GM11168 (cell line): ENCODE measurements at regions not wholly inside any gene's neighbourhood (a gene's known extent, or its start where the extent isn't known, plus 50 kb on each side); places are given as distances from the start of the nearest gene placed in this dataset.
"Not testable (repeated sequence)": the region's sequence is repeated elsewhere in the genome, so short reads cannot be mapped to it uniquely, and the experiment has no call there.

Experiments
- in situ Hi-C: fragments of 300-500 bp; cut with MboI; formaldehyde crosslinking; loops from one replicate; pipeline ENCODE4 v1.12.0; 2022; ENCODE audit warnings: low sequenced_read_pairs; ENCODE audit not compliant: unreplicated experiment

DNA sequence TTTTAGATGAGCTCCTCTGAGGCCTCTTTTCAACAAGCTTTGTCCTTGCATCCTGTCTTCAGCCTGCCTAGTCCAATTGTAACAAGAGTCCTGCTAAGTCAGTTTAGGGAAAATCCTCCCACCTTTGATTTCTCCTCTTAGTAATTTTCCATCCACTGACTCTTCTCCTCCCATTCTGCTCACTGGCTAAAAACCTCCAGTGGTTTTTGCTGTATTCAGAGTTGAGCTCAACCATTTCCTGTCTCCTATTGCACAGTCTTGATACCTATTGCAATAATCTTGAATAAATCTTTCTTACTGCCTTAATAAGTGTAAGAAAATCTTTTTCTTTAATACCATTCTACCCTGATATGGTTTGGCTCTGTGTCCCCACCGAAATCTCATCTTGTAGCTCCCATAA lies 117.8 kb upstream of the ENPP6 start:
- in situ Hi-C loops, result no loop called here

DNA sequence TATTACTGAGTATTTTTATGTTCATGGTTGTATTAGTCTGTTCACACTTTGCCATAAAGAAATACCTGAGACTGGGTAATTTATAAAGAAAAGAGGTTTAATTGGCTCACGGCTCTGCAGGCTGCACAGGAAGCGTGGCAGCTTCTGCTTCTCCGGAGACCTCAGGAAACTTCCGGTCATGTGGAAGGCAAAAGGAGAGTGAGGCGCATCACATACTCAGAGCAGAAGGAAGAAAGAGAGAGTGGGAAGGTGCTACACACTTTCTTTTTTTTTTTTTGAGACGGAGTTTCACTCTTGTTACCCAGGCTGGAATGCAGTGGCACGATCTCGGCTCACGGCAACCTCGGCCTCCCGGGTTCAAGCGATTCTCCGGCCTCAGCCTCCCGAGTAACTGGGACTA lies 115.8 kb upstream of the ENPP6 start:
- in situ Hi-C loops, result not testable (repeated sequence)

DNA sequence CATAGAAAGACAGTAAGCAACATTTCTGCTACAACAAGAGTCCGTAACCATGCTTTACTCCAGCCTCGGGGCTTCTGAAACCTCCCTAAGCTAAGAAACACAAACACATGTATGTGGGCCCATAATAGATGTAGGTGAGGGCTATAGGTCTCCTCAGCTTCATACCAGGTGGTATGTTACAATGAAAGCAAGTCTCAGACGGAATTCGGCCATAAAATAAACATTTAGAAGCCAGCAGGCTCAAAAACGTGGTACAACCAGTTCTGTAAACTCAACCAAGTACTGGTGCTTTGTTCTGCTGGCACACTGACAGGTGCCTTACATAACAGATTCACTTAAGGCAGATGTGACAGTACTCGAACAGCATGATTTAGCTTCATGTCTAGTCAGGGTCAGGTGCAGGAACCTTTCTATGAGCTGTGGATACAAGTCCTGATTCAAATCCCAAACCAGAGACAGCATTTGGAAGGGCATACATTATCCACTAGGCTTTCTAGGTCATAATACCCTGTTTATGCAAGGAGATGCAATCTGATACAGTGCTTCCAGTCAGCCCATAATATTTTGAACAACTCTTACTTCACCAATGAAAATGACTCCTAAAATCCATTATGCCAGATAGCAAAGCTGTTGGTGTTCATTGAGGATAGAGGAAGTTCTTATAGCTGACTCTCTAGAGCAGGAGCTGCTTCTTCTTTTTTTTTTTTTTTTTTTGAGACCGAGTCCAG lies 113.8 kb upstream of the ENPP6 start:
- in situ Hi-C loops, result no loop called here

DNA sequence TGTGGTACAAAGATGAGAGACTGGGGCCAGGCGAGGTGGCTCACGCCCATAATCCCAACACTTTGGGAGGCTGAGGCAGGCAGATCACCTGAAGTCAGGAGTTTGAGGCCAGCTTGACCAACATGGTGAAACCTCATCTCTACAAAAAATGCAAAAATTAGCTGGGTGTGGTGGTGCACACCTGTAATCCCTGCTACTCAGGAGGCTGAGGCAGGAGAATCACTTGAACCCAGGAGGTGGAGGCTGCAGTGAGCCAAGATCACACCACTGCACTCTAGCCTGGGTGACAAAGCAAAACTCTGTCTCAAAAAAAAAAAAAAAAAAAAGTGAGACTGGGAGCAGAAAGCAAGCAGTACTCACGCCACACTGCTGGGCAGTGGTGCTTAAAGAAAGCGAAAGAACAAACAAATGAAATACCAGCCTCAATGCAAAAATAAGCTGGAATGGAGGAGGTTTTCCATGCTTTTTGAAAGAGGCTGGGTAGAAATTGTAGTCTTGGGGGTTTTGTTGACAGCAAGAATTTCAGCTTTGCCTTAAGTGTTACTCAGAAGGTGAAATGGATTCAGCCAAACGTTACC lies 112.9 kb upstream of the ENPP6 start:
- in situ Hi-C loops, result not testable (repeated sequence)

DNA sequence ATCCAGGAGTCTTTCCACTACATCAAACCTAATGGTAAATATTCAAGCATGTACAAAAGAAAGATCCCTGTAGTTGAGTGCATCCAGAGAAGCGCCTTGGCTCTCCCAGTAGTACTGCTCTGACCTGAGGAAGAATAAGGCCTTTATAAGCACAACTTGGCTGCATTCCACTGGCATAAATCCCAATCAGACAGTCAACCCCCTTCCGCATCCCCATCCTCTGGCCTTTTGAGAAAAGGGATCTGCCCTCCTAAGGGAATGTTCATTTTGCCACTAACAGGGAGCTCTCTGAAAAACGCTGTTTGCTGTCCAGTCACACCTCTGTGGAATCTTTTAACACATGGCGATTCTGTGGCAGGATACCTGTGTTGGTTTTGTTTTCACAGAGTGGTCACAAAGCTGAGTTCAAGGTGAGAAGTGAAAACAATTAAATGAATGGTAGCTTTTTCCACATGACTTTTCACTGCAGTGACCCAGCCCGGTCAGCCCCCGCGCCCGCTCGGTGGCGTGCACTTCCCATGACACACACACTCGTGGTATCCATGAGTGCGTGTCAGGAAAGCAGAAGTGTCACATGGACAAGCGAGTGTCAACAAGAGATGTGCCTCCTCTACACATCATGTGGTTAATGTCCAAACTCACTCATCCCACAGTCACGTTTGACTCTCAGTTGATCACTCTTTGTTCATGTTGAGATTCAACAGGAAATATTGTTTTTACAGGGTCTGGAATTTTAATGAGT lies 112.2 kb upstream of the ENPP6 start:
- in situ Hi-C loops, result no loop called here

DNA sequence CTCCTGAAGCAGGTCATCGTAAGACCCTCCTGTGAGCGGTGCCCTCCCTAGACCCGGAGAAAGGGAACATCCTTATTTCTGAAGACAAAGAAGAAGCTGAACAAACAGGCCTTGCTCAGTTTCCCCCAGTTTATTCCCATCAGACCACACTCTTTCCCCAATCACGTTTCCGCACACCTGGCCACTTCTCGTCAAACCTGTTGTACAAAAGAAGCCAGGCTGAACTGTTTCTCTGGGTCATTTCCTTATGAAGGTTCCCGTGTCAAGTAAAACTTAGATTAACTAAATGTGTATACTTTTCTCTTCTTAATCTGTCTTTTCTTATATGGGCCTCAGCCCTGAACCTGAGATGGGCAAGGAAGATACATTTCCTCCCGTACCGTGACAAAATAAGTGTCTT lies 111.6 kb upstream of the ENPP6 start:
- in situ Hi-C loops, result no loop called here

DNA sequence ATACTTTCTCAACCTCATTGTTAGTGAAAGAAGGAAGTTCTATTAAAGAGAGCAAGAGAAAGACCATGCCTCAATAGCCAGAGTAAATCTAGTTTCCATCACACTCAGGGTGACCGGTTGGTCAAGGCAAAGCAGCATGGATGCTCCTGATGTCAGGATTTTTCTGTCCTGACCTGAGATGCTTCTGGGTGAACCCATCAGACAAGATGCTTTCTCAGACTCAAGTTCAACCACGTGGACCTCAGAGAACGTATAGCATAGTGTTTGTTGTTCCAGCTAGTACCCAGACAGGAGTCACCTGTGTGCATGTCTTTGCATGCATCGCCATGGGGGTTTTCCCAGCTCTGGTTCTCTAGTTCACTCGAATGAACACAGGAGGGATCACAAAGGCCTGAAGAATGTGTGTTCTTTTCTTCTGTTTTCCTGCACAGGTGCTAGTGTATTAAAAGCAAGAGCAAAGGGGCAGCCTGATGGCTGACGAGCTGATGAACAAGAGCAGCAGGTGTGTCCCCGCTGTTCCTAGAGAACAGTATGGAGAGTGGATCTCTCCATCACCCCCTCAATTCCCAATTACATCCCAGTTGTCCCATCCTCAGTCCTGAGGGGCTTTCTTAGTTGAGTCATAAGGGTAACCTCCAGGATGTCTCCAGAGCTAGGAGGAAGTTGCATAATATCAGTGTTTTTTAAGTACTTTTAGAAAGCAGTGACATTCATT lies 110.5 kb upstream of the ENPP6 start:
- in situ Hi-C loops, result no loop called here

DNA sequence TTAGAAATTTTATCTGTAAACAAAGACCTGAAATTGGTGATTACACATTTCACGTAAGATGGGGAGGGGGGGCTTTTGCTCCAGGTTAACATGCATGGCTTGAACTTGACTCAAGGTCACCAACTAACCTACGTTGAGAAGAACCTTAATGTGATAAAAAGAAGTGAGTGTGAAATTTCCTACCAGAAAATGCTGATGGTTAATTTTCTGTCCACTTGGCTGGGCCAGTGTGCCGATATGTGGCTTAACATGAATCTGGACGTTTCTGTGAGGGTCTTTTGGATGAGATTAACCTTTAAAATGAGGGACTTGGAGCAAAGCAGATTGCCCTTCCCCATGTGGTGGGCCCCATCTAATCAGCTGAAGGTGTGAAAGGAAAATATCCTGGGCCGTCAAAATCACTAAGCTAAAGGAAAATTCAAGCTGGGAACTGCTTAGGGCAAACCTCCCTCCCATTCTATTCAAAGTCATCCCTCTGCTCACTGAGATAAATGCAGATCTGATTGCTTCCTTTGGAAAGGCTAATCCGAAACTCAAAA lies 107.3 kb upstream of the ENPP6 start:
- in situ Hi-C loops, result no loop called here

DNA sequence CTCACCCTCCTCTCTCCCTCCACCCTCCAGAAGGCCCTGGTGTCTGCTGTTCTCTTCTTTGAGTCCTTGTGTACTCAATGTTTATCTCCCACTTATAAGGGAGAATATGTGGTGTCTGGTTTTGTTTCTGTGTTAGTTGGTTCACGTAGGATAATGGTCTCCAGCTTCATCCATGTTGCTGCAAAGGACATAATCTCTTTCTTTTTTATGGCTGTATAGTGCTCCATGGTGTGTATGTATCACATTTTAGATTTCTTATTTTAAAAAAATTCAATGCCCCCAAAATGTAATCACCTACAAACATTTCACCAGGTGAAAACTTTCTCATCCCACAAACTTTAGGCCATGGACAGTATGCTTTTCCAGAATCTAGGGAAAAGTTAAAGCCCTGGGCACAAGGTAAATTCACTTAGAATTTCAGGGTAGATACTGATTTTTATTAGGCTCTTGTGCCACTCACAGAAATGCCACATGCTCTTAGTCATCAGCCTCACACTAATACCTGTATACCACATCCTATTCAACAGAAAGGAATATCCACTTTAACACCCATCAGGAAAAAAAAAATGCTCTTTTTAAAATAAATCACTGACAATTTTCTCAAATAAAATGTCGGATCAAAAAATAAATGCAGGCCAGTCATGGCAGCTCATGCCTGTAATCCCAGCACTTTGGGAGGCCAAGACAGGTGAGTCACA lies 104.8 kb upstream of the ENPP6 start:
- in situ Hi-C loops, result no loop called here

DNA sequence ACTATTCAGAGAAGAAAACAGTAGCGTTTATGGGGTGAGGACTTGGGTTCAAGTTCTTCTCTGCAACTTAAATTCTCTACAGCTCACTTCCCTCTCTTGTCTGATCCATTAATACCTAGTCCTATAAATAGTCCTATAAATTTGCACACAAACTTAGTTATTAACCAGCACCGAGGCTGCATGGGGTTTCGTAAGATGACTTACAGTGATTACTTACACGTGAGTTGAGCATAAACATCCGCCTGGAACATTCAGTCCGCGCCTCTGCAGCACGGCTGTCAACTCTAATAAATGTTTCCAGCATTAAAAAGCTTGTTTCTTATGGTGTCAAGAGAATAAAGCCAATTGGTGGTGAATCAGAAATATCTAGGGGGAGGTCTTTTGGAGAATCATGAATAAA lies 103.0 kb upstream of the ENPP6 start:
- in situ Hi-C loops, result no loop called here

DNA sequence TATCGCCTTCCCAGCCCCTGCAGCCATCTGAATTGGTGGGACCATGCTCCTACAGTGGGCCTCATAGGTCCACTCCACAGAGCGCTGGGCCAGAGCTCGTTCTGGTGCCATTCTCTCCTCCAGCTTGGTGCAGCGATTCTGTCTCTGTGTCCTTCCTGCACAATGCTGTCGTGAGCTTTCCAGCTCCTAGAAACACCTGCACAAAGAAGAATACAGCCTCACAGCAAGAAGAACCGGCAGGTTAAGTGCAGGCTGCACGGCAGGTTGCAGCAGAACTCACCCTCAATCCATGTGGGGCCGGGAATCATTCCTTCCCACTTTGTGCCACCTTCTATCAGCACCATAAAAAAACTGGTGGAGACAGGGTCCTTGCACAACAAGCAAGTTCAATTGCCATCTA lies 101.2 kb upstream of the ENPP6 start:
- in situ Hi-C loops, result no loop called here

DNA sequence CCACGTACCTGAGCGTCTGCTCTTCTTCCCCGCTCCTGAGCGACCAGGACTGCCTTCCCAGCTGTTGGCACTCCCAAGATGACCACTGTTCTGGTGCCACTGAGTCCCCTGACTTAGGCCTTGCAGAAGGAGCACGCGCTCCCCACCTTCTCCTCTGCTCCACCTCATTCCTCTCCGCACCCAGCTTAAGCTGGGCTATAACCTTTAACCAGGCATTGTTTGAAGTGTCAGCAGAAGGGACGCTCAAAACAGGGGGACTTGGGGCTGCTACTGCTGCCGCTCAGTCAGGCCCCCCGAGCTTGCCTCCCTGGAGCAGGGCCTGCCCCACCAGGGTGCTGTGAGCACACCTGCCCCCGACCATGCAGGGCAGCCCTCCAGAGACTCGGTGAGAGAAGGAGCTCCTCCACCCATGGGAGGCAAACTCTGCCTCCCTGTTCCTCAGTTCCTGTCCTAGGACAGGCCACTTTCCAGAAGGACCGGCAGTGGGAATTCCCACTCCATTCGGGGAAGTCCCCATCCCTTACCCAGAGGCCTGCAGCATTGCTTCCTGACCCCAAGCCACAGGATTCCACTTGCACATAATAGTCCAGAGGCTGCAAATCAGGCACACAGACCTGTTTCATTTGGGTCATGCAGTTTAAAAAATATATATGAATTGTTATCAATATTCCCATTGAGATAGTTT lies 99.7 kb upstream of the ENPP6 start:
- in situ Hi-C loops, result no loop called here

DNA sequence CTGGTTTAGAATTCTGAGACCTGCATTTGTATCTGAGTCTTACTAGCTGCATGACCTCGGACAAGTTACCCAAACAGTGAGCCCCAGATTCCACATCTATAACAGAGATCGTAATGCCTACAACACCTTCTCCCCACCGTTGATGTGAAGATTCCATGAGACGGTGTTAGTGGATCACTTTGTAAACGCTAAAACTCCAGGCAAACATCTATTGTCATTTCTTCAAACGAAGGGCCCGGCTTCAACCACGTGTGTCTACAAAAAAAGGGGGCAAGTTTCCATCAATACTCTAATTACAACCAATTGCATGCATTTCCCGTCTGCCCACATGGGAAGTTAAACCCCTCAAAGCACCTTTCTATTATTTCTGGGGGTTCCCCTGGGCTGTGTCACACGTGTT lies 99.1 kb upstream of the ENPP6 start:
- in situ Hi-C loops, result no loop called here

DNA sequence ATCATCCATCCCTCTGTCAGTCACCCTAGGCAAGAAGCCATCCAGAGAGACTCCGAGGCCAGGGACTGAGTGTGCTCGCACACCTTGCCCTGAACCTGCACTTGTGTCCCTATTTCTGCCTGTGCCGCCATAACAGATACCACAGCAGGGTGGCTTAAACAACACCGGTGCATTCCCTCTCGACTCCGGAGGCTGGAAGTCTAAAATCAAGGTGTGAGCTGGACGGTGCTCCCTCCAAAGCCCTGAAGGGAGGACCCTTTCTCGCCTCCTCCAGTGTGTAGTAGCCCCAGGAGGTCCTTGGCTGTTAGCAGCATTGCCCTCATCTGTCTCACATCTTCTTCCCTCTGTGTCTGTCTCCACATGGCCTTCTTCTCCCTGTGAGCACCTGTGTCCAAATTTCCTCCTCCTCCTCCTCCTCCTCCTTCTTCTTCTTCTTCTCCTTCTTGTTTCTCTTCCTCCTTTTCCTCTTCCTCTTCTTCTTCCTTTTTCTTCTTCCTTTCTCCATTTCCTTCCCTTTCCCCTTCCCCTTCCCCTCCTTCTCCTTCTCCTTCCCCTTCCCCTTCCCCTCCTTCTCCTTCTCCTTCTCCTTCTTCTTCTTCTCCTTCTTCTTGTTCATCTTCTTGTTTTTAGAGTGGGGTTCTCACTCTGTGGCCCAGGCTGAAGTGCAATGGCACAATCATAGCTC lies 98.1 kb upstream of the ENPP6 start:
- in situ Hi-C loops, result no loop called here

DNA sequence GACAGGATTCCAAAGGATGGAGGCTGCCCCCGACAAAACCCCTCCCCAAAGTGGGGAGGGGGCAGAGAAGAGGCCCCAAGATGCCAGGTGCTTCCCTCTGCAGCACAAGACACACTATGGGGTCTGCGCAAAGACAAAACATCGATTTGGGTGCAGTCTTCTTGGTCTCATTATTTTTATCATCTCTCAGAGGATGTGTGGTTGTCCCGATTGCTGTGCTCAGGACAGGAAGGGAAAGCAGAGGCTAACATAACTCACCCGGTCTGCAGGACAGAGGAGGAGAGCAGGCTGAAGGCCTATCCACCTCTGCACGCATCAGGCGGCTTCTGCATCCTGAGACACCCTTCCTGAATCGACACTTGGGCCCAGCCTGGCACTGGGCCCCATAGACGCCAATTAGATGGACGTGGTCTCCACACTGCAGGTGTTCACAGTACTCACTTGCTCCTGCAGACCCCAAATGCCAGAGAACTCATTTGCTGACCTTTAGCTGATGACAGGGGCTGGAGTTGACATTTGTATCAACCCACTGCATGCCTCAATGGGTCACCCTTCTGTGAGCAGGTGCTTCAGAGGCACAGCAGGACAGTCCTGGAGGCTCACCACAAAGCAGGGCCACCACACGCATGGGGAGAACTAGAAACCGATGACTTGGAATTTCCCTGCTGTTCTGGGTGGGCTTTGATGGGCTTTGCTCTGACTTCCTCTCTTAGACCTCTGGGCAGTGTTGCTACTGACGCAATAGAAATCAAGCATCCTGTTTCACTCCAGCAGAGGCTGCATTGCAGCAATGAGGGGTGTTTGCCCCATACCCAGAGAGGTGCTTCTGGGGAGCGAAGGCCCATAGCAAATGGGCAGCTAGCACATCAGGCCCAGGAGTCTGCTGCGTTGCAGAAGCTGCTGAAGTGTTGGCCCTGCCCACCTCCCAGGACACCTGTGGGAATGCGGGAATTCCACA lies 96.3 kb upstream of the ENPP6 start:
- in situ Hi-C loops, result no loop called here

DNA sequence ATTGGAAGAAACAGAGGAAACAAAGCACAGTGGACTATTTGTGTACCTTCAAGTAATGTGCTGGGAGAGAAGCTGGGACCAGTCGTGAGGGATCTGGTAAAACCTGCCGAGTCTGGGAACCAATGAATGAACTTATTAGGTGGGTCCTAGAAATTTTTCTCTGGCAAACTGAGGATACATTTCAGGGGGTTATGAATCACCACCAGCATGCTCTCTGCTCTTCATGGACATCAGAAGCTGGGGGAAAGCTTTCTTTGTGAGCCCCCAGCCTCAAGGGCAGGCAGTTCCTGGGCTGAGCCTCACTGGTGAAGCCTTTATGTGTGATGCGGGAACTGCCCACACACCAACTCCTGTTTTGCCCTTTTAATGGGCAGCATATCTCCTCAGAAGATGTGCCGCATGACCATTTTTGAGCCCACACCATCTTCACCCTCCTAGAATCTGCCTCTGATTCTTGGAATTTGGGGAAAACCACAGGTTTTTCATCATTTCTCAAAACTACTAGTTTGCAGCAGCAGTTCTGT lies 95.4 kb upstream of the ENPP6 start:
- in situ Hi-C loops, result no loop called here

DNA sequence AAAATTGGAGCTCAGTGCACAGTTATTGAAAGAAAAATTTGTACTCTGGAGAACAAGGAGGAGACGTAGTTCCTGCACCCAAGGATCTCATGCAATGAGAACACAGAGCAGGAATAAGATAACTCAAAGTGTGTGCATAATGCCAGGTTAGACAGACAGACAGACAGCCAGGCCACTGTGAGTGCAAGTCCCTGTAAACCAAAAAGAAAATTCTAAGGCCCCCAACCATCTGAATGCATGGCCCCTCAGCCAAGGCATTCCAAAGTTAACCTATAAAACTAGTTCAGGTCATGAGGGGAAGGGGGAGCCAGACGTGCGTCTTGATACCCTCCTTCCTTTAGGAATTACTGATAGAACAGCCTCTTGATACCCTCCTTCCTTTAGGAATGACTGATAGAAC lies 94.5 kb upstream of the ENPP6 start:
- in situ Hi-C loops, result no loop called here
